GM12872 (cell line): ENCODE measurements at regions not wholly inside any gene's neighbourhood (a gene's known extent, or its start where the extent isn't known, plus 50 kb on each side); places are given as distances from the start of the nearest gene placed in this dataset.

Experiments used
- CTCF ChIP-seq: IDR thresholded peaks from 3 replicates; pipeline ENCODE4 v1.5.1; 2011; ENCODE audit warnings: low read depth, mild to moderate bottlenecking, low read length, moderate library complexity; ENCODE audit not compliant: insufficient read depth

GRCh38 chr6:155887421-155887820, 431.8 kb upstream of the NOX3 start:
- TF ChIP-seq CTCF, result no peak

GRCh38 chr6:155883741-155884140, 428.1 kb upstream of the NOX3 start:
- TF ChIP-seq CTCF, result no peak

- no peak for TF ChIP-seq CTCF
Observed at GRCh38 chr6:155883334-155883731, 427.7 kb upstream of the NOX3 start.

- TF ChIP-seq CTCF, result no peak
Observed at GRCh38 chr6:155882527-155883333, 427.1 kb upstream of the NOX3 start.

GRCh38 chr6:155881826-155882526, 426.3 kb upstream of the NOX3 start:
- TF ChIP-seq CTCF, result no peak

GRCh38 chr6:155880900-155881299, 425.3 kb upstream of the NOX3 start:
- no peak for TF ChIP-seq CTCF

GRCh38 chr6:155872961-155873360, 417.3 kb upstream of the NOX3 start:
- TF ChIP-seq CTCF, result no peak
